Neural cell (in vitro differentiated cells): ENCODE measurements at regions not wholly inside any gene's neighbourhood (a gene's known extent, or its start where the extent isn't known, plus 50 kb on each side); places are given as distances from the start of the nearest gene placed in this dataset.

Source experiments
- H2AFZ ChIP-seq: fragments of 200-600, 300-800 bp; sonication (generic), shearing (Covaris generic); 2 replicates; pipeline ENCODE4 v1.6.0; 2014; ENCODE audit warnings: low read depth, mild to moderate bottlenecking, antibody characterized with exemption, low read length, moderate library complexity
- H3F3A ChIP-seq: fragments of 200-600 bp; shearing (Covaris generic); 2 replicates; pipeline ENCODE4 v1.6.1; 2016; ENCODE audit warnings: mild to moderate bottlenecking, moderate library complexity, mixed read lengths, antibody characterized with exemption, low read length; ENCODE audit not compliant: insufficient read depth, poor library complexity, severe bottlenecking
- H3K27ac ChIP-seq: fragments of 200-600, 300-800 bp; sonication (generic), shearing (Covaris generic); 2 replicates; pipeline ENCODE4 v1.5.1; 2014; ENCODE audit warnings: mild to moderate bottlenecking, low read length, moderate library complexity
- H3K27me3 ChIP-seq: fragments of 300-800, 200-600 bp; sonication (generic), shearing (Covaris generic); 2 replicates; pipeline ENCODE4 v1.6.0; 2014; ENCODE audit warnings: mild to moderate bottlenecking, low read depth, low read length, moderate library complexity; ENCODE audit not compliant: insufficient read depth
- H3K36me3 ChIP-seq: fragments of 300-800, 200-600 bp; sonication (generic), shearing (Covaris generic); 2 replicates; pipeline ENCODE4 v1.5.1; 2014; ENCODE audit warnings: mild to moderate bottlenecking, antibody characterized with exemption, low read length, moderate library complexity; ENCODE audit not compliant: insufficient read depth
- H3K4me2 ChIP-seq: fragments of 300-800, 200-600 bp; sonication (generic), shearing (Covaris generic); 2 replicates; pipeline ENCODE4 v1.6.0; 2014; ENCODE audit warnings: mild to moderate bottlenecking, low read length
- H3K4me3 ChIP-seq: fragments of 300-800, 200-600 bp; sonication (generic), shearing (Covaris generic); 2 replicates; pipeline ENCODE4 v1.5.1; 2014; ENCODE audit warnings: mild to moderate bottlenecking, low read length, moderate library complexity
- H3K79me2 ChIP-seq: fragments of 200-600 bp; shearing (Covaris generic); replicated peaks from 2 replicates; pipeline ENCODE4 v1.6.0; 2014; ENCODE audit warnings: mild to moderate bottlenecking, low read length, moderate library complexity; ENCODE audit not compliant: insufficient read depth
- H3K9ac ChIP-seq: fragments of 300-800, 200-600 bp; sonication (generic), shearing (Covaris generic); 2 replicates; pipeline ENCODE4 v1.6.1; 2016; ENCODE audit warnings: mild to moderate bottlenecking, low read length, mixed read lengths
- H3K9me2 ChIP-seq: fragments of 200-600 bp; shearing (Covaris generic); 2 replicates; pipeline ENCODE4 v1.6.1; 2016; ENCODE audit warnings: mild to moderate bottlenecking, low read length, mixed read lengths; ENCODE audit not compliant: insufficient read depth
- H3K9me3 ChIP-seq: fragments of 200-600, 300-800 bp; sonication (generic), shearing (Covaris generic); 2 replicates; pipeline ENCODE4 v1.6.1; 2016; ENCODE audit warnings: mild to moderate bottlenecking, mixed run types, low read length, moderate library complexity, mixed read lengths
- H4K20me1 ChIP-seq: fragments of 200-600 bp; shearing (Covaris generic); 2 replicates; pipeline ENCODE4 v1.6.1; 2016; ENCODE audit warnings: mild to moderate bottlenecking, mixed run types; ENCODE audit not compliant: insufficient read depth
- CTCF ChIP-seq: fragments of 450-650 bp; IDR thresholded peaks from 2 replicates; pipeline ENCODE4 v1.5.1; 2014; ENCODE audit warnings: antibody characterized with exemption, mild to moderate bottlenecking, moderate library complexity; ENCODE audit not compliant: poor library complexity, severe bottlenecking
- EP300 ChIP-seq: fragments of 450-650 bp; conservative IDR thresholded peaks from 2 replicates; pipeline ENCODE4 v1.6.1; 2014; ENCODE audit warnings: antibody characterized with exemption, mild to moderate bottlenecking, moderate library complexity; ENCODE audit not compliant: poor library complexity, severe bottlenecking
- EZH2 ChIP-seq: fragments of 200-600, 300-800 bp; shearing (Covaris generic), sonication (generic); IDR thresholded peaks from 2 replicates; pipeline ENCODE4 v1.6.1; 2014; ENCODE audit warnings: antibody characterized with exemption, low read length, borderline replicate concordance, mild to moderate bottlenecking; ENCODE audit not compliant: insufficient read depth, poor library complexity, severe bottlenecking
- MXI1 ChIP-seq: fragments of 450-650 bp; conservative IDR thresholded peaks from 2 replicates; pipeline ENCODE4 v1.6.1; 2014; ENCODE audit warnings: antibody characterized with exemption, mild to moderate bottlenecking; ENCODE audit not compliant: poor library complexity, severe bottlenecking
- POLR2AphosphoS5 ChIP-seq: IDR thresholded peaks from 2 replicates; pipeline ENCODE4 v1.6.1; 2012
- RAD21 ChIP-seq: fragments of 450-650 bp; conservative IDR thresholded peaks from 2 replicates; pipeline ENCODE4 v1.6.1; 2014; ENCODE audit warnings: antibody characterized with exemption, mild to moderate bottlenecking, moderate library complexity
- REST ChIP-seq: IDR thresholded peaks from 2 replicates; pipeline ENCODE4 v1.6.1; 2012; ENCODE audit warnings: borderline replicate concordance
- SMC3 ChIP-seq: fragments of 450-650 bp; conservative IDR thresholded peaks from 2 replicates; pipeline ENCODE4 v1.6.1; 2014; ENCODE audit warnings: antibody characterized with exemption, mild to moderate bottlenecking, moderate library complexity; ENCODE audit not compliant: poor library complexity
- TAF1 ChIP-seq: IDR thresholded peaks from 2 replicates; pipeline ENCODE4 v1.6.1; 2012; ENCODE audit warnings: low read depth

- TF ChIP-seq CTCF (no peak), EP300 (peak; percentile 25), POLR2AphosphoS5 (no peak), TAF1 (no peak)
- H3F3A ChIP-seq: no peaks in the 10 kb centered on the region
- H3K9me3 ChIP-seq: no peaks in the 10 kb centered on the region
- H3K9me2 ChIP-seq: no peaks in the 10 kb centered on the region
- no peak overlapping the region for H2AFZ ChIP-seq
- H3K4me3 ChIP-seq: no peak overlapping the region
- H4K20me1 ChIP-seq: no peaks in the 10 kb centered on the region
- peak overlapping the region; percentile 56 for H3K27ac ChIP-seq
- no peak overlapping the region for H3K4me2 ChIP-seq
- H3K79me2 ChIP-seq: no peaks in the 10 kb centered on the region
- H3K36me3 ChIP-seq: no peaks in the 10 kb centered on the region
- no peak overlapping the region for H3K9ac ChIP-seq
- H3K27me3 ChIP-seq: no peaks in the 10 kb centered on the region
Measured at GRCh38 chr7:34486371-34486770, 171.6 kb upstream of the NPSR1 start.

- H3K4me3 ChIP-seq: no peak overlapping the region
- no peaks in the 10 kb centered on the region for H4K20me1 ChIP-seq
- H3K4me2 ChIP-seq: no peak overlapping the region
- TF ChIP-seq EZH2 (no peak), CTCF (no peak), REST (no peak), EP300 (no peak), SMC3 (no peak), TAF1 (no peak), POLR2AphosphoS5 (no peak), MXI1 (no peak), RAD21 (no peak)
- H3K9me2 ChIP-seq: no peaks in the 10 kb centered on the region
- no peaks in the 10 kb centered on the region for H3K27me3 ChIP-seq
- no peak overlapping the region for H3K27ac ChIP-seq
- no peaks in the 10 kb centered on the region for H3K79me2 ChIP-seq
- H3K9me3 ChIP-seq: no peaks in the 10 kb centered on the region
- H3K9ac ChIP-seq: no peak overlapping the region
- H2AFZ ChIP-seq: no peak overlapping the region
- no peaks in the 10 kb centered on the region for H3K36me3 ChIP-seq
- no peaks in the 10 kb centered on the region for H3F3A ChIP-seq
Measured at GRCh38 chr7:34487391-34488115, 170.5 kb upstream of the NPSR1 start.
